ENCODE measurements at regions not wholly inside any gene's neighbourhood (a gene's known extent, or its start where the extent isn't known, plus 50 kb on each side); places are given as distances from the start of the nearest gene placed in this dataset.

- DNase-seq (ENCODE audit: low spot score), result no peak
Measured at GRCh38 chrX:13147733-13148132, 103.3 kb upstream of the FAM9C start.

GRCh38 chrX:13147147-13147546, 102.7 kb upstream of the FAM9C start:
- DNase-seq (ENCODE audit: low spot score), result no peak

GRCh38 chrX:13144927-13145655, 100.7 kb upstream of the FAM9C start:
- DNase-seq (ENCODE audit: low spot score), result no peak

GRCh38 chrX:13142891-13143290, 98.5 kb upstream of the FAM9C start:
- no peak for DNase-seq (ENCODE audit: low spot score)

GRCh38 chrX:13140007-13140406, 95.6 kb upstream of the FAM9C start:
- no peak for DNase-seq (ENCODE audit: low spot score)

GRCh38 chrX:13131396-13132137, 87.1 kb upstream of the FAM9C start:
- peak; percentile 13 for DNase-seq (ENCODE audit: low spot score)

GRCh38 chrX:13130816-13131215, 86.4 kb upstream of the FAM9C start:
- no peak for DNase-seq (ENCODE audit: low spot score)

GRCh38 chrX:13128104-13128503, 83.7 kb upstream of the FAM9C start:
- DNase-seq (ENCODE audit: low spot score), result no peak

GRCh38 chrX:13126775-13127174, 82.4 kb upstream of the FAM9C start:
- no peak for DNase-seq (ENCODE audit: low spot score)

GRCh38 chrX:13125188-13125587, 80.8 kb upstream of the FAM9C start:
- DNase-seq (ENCODE audit: low spot score), result no peak

- no peak for DNase-seq (ENCODE audit: low spot score)
Measured at GRCh38 chrX:13123857-13124345, 79.5 kb upstream of the FAM9C start.

- no peak for DNase-seq (ENCODE audit: low spot score)
Measured at GRCh38 chrX:13123247-13123856, 78.9 kb upstream of the FAM9C start.

- DNase-seq (ENCODE audit: low spot score), result no peak
Measured at GRCh38 chrX:13121020-13121555, 76.7 kb upstream of the FAM9C start.

- DNase-seq (ENCODE audit: low spot score), result no peak
Measured at GRCh38 chrX:13120017-13120416, 75.6 kb upstream of the FAM9C start.

GRCh38 chrX:13119386-13119785, 75.0 kb upstream of the FAM9C start:
- DNase-seq (ENCODE audit: low spot score), result no peak

GRCh38 chrX:13115146-13115855, 70.9 kb upstream of the FAM9C start:
- no peak for DNase-seq (ENCODE audit: low spot score)

GRCh38 chrX:13112499-13112898, 68.1 kb upstream of the FAM9C start:
- DNase-seq (ENCODE audit: low spot score), result no peak

GRCh38 chrX:13110433-13111324, 66.3 kb upstream of the FAM9C start:
- DNase-seq (ENCODE audit: low spot score), result no peak

GRCh38 chrX:13109817-13110216, 65.4 kb upstream of the FAM9C start:
- DNase-seq (ENCODE audit: low spot score), result no peak

- no peak for DNase-seq (ENCODE audit: low spot score)
Measured at GRCh38 chrX:13103914-13104274, 59.5 kb upstream of the FAM9C start.

Measured in iPS-NIHi11 (cell line).